Choroid plexus epithelial cell (primary cell): ENCODE measurements at regions not wholly inside any gene's neighbourhood (a gene's known extent, or its start where the extent isn't known, plus 50 kb on each side); places are given as distances from the start of the nearest gene placed in this dataset.

Experiments
- DNase-seq: peaks from one replicate; pipeline ENCODE4 v3.0.0-alpha.2; 2010; ENCODE audit warnings: low read depth
- H3K4me3 ChIP-seq: 2 replicates; pipeline ENCODE4 v1.5.1; 2011; ENCODE audit warnings: low read depth, mild to moderate bottlenecking, control low read depth, low read length, moderate library complexity
- CTCF ChIP-seq: conservative IDR thresholded peaks from 2 replicates; pipeline ENCODE4 v1.5.1; 2011; ENCODE audit warnings: low read depth, mild to moderate bottlenecking, control low read depth, inconsistent platforms, low read length, moderate library complexity

- DNase-seq = no peak
- no peak overlapping the region for H3K4me3 ChIP-seq
- TF ChIP-seq CTCF = no peak
These were observed 129.2 kb downstream of the FHDC1 start for GRCh38 chr4:153065276-153065675.

GRCh38 chr4:153067376-153067775 is 131.3 kb downstream of the FHDC1 start:
- H3K4me3 ChIP-seq = no peak overlapping the region
- TF ChIP-seq CTCF = no peak
- peak; percentile 29 for DNase-seq

- no peak for TF ChIP-seq CTCF
- DNase-seq = no peak
- H3K4me3 ChIP-seq = no peak overlapping the region
These were observed 132.6 kb downstream of the FHDC1 start for GRCh38 chr4:153068751-153069150.

GRCh38 chr4:153071958-153072598 is 132.2 kb upstream of the TRIM2 start:
- no peak for TF ChIP-seq CTCF
- H3K4me3 ChIP-seq = no peak overlapping the region
- DNase-seq = no peak

- no peak overlapping the region for H3K4me3 ChIP-seq
- no peak for TF ChIP-seq CTCF
- DNase-seq = no peak
These were observed 131.6 kb upstream of the TRIM2 start for GRCh38 chr4:153072661-153073060.

GRCh38 chr4:153074486-153074885 is 129.8 kb upstream of the TRIM2 start:
- no peak overlapping the region for H3K4me3 ChIP-seq
- TF ChIP-seq CTCF = no peak
- no peak for DNase-seq

GRCh38 chr4:153074936-153075630 is 129.2 kb upstream of the TRIM2 start:
- DNase-seq = no peak
- TF ChIP-seq CTCF = no peak
- no peak overlapping the region for H3K4me3 ChIP-seq
